Activated T-cell treated with anti-CD3 and anti-CD28 coated beads, Interleukin-2, amount 50 U/mL, for 24 hours (primary cell): ENCODE measurements at regions not wholly inside any gene's neighbourhood (a gene's known extent, or its start where the extent isn't known, plus 50 kb on each side); places are given as distances from the start of the nearest gene placed in this dataset.
"Not testable (repeated sequence)": the region's sequence is repeated elsewhere in the genome, so short reads cannot be mapped to it uniquely, and the experiment has no call there.

ENCODE experiments used
- DNase-seq: peaks from one replicate; pipeline ENCODE4 v3.0.0-alpha.2; 2020
- H3K27ac Mint-ChIP-seq: 2 replicates; pipeline ENCODE4 v1.8.0; 2020; ENCODE audit warnings: mild to moderate bottlenecking, mixed read lengths
- H3K27me3 Mint-ChIP-seq: 2 replicates; pipeline ENCODE4 v1.8.0; 2020; ENCODE audit warnings: mixed read lengths
- H3K36me3 Mint-ChIP-seq: 2 replicates; pipeline ENCODE4 v1.8.0; 2020; ENCODE audit warnings: low read depth, mixed read lengths
- H3K4me1 Mint-ChIP-seq: 2 replicates; pipeline ENCODE4 v1.8.0; 2020; ENCODE audit warnings: low read depth, mixed read lengths
- H3K4me3 Mint-ChIP-seq: 2 replicates; pipeline ENCODE4 v1.8.0; 2020; ENCODE audit warnings: mild to moderate bottlenecking, moderate library complexity, mixed read lengths
- H3K9me3 Mint-ChIP-seq: 2 replicates; pipeline ENCODE4 v1.8.0; 2020; ENCODE audit warnings: mixed read lengths

- no peak overlapping the region for H3K27ac Mint-ChIP-seq
- H3K36me3 Mint-ChIP-seq = no peaks in the 10 kb centered on the region
- peaks cover 4% of the 10 kb centered on the region for H3K9me3 Mint-ChIP-seq
- no peaks in the 10 kb centered on the region for H3K4me1 Mint-ChIP-seq
- no peak for DNase-seq
- H3K27me3 Mint-ChIP-seq = peaks cover 2% of the 10 kb centered on the region
- no peak overlapping the region for H3K4me3 Mint-ChIP-seq
Measured at GRCh38 chr2:144989579-144990270, 469.8 kb upstream of the ZEB2 start.

- no peak overlapping the region for H3K4me3 Mint-ChIP-seq
- DNase-seq = no peak
- no peaks in the 10 kb centered on the region for H3K36me3 Mint-ChIP-seq
- no peaks in the 10 kb centered on the region for H3K4me1 Mint-ChIP-seq
- peaks cover 4% of the 10 kb centered on the region for H3K9me3 Mint-ChIP-seq
- no peak overlapping the region for H3K27ac Mint-ChIP-seq
- peaks cover 2% of the 10 kb centered on the region for H3K27me3 Mint-ChIP-seq
Measured at GRCh38 chr2:144988591-144988990, 468.7 kb upstream of the ZEB2 start.

GRCh38 chr2:144986691-144987090 is 466.8 kb upstream of the ZEB2 start:
- Mint-ChIP-seq H3K36me3 (no peaks in the 10 kb centered on the region), H3K4me1 (no peaks in the 10 kb centered on the region), H3K27ac (no peak overlapping the region), H3K27me3 (peaks cover 2% of the 10 kb centered on the region), H3K9me3 (peaks cover 4% of the 10 kb centered on the region), H3K4me3 (no peak overlapping the region)
- DNase-seq = no peak

GRCh38 chr2:144984038-144984437 is 464.1 kb upstream of the ZEB2 start:
- H3K27ac Mint-ChIP-seq = no peak overlapping the region
- no peaks in the 10 kb centered on the region for H3K36me3 Mint-ChIP-seq
- no peak overlapping the region for H3K4me3 Mint-ChIP-seq
- H3K9me3 Mint-ChIP-seq = peaks cover 4% of the 10 kb centered on the region
- H3K27me3 Mint-ChIP-seq = peaks cover 1% of the 10 kb centered on the region
- DNase-seq = no peak
- no peaks in the 10 kb centered on the region for H3K4me1 Mint-ChIP-seq

- H3K9me3 Mint-ChIP-seq = peaks cover 4% of the 10 kb centered on the region
- H3K4me1 Mint-ChIP-seq = no peaks in the 10 kb centered on the region
- H3K27me3 Mint-ChIP-seq = no peaks in the 10 kb centered on the region
Measured at GRCh38 chr2:144983107-144983506, 463.2 kb upstream of the ZEB2 start.

GRCh38 chr2:144982481-144982880 is 462.6 kb upstream of the ZEB2 start:
- H3K9me3 Mint-ChIP-seq = peaks cover 4% of the 10 kb centered on the region
- DNase-seq = no peak
- no peaks in the 10 kb centered on the region for H3K27me3 Mint-ChIP-seq
- no peaks in the 10 kb centered on the region for H3K4me1 Mint-ChIP-seq
- no peak overlapping the region for H3K4me3 Mint-ChIP-seq
- no peaks in the 10 kb centered on the region for H3K36me3 Mint-ChIP-seq
- no peak overlapping the region for H3K27ac Mint-ChIP-seq

More at GRCh38 chr2:144983107-144983506, 463.2 kb upstream of the ZEB2 start:
- H3K4me3 Mint-ChIP-seq = no peak overlapping the region
- no peaks in the 10 kb centered on the region for H3K36me3 Mint-ChIP-seq
- DNase-seq = no peak
- no peak overlapping the region for H3K27ac Mint-ChIP-seq

- H3K27ac Mint-ChIP-seq = no peak overlapping the region
- no peak overlapping the region for H3K4me3 Mint-ChIP-seq
- no peaks in the 10 kb centered on the region for H3K36me3 Mint-ChIP-seq
- no peaks in the 10 kb centered on the region for H3K27me3 Mint-ChIP-seq
- no peaks in the 10 kb centered on the region for H3K4me1 Mint-ChIP-seq
- no peak for DNase-seq
- no peaks in the 10 kb centered on the region for H3K9me3 Mint-ChIP-seq
Measured at GRCh38 chr2:144975881-144976280, 456.0 kb upstream of the ZEB2 start.

- Mint-ChIP-seq H3K36me3 (no peaks in the 10 kb centered on the region), H3K4me1 (no peaks in the 10 kb centered on the region), H3K9me3 (peaks cover 5% of the 10 kb centered on the region), H3K27me3 (no peaks in the 10 kb centered on the region), H3K27ac (no peak overlapping the region), H3K4me3 (no peak overlapping the region)
- DNase-seq = no peak
Measured at GRCh38 chr2:144972676-144973075, 452.8 kb upstream of the ZEB2 start.

- Mint-ChIP-seq H3K36me3 (no peaks in the 10 kb centered on the region), H3K4me3 (no peak overlapping the region), H3K27me3 (no peaks in the 10 kb centered on the region), H3K4me1 (no peaks in the 10 kb centered on the region), H3K9me3 (peaks cover 5% of the 10 kb centered on the region), H3K27ac (no peak overlapping the region)
- no peak for DNase-seq
Measured at GRCh38 chr2:144971786-144972335, 451.9 kb upstream of the ZEB2 start.

GRCh38 chr2:144970410-144970809 is 450.5 kb upstream of the ZEB2 start:
- not testable (repeated sequence) for H3K36me3 Mint-ChIP-seq, H3K27ac Mint-ChIP-seq, H3K4me3 Mint-ChIP-seq, DNase-seq, H3K4me1 Mint-ChIP-seq, H3K27me3 Mint-ChIP-seq
- peaks cover 11% of the 10 kb centered on the region for H3K9me3 Mint-ChIP-seq

GRCh38 chr2:144969564-144969963 is 449.6 kb upstream of the ZEB2 start:
- not testable (repeated sequence) for H3K27ac Mint-ChIP-seq, DNase-seq, H3K36me3 Mint-ChIP-seq, H3K27me3 Mint-ChIP-seq, H3K4me1 Mint-ChIP-seq, H3K4me3 Mint-ChIP-seq
- H3K9me3 Mint-ChIP-seq = peaks cover 17% of the 10 kb centered on the region

GRCh38 chr2:144967961-144968360 is 448.0 kb upstream of the ZEB2 start:
- H3K27ac Mint-ChIP-seq = no peak overlapping the region
- no peaks in the 10 kb centered on the region for H3K36me3 Mint-ChIP-seq
- H3K4me3 Mint-ChIP-seq = no peak overlapping the region
- DNase-seq = no peak
- peaks cover 2% of the 10 kb centered on the region for H3K27me3 Mint-ChIP-seq
- no peaks in the 10 kb centered on the region for H3K4me1 Mint-ChIP-seq
- H3K9me3 Mint-ChIP-seq = peaks cover 19% of the 10 kb centered on the region

- Mint-ChIP-seq H3K27ac (no peak overlapping the region), H3K36me3 (no peaks in the 10 kb centered on the region), H3K27me3 (peaks cover 2% of the 10 kb centered on the region), H3K4me3 (no peak overlapping the region), H3K9me3 (peaks cover 17% of the 10 kb centered on the region), H3K4me1 (no peaks in the 10 kb centered on the region)
- DNase-seq = no peak
Measured at GRCh38 chr2:144965172-144965571, 445.3 kb upstream of the ZEB2 start.

GRCh38 chr2:144963031-144963430 is 443.1 kb upstream of the ZEB2 start:
- H3K4me1 Mint-ChIP-seq = no peaks in the 10 kb centered on the region
- H3K9me3 Mint-ChIP-seq = peaks cover 16% of the 10 kb centered on the region
- H3K36me3 Mint-ChIP-seq = no peaks in the 10 kb centered on the region
- H3K4me3 Mint-ChIP-seq = no peak overlapping the region
- peaks cover 2% of the 10 kb centered on the region for H3K27me3 Mint-ChIP-seq
- no peak for DNase-seq
- no peak overlapping the region for H3K27ac Mint-ChIP-seq

- no peak for DNase-seq
- no peaks in the 10 kb centered on the region for H3K4me1 Mint-ChIP-seq
- peaks cover under 1% of the 10 kb centered on the region for H3K9me3 Mint-ChIP-seq
- peaks cover 2% of the 10 kb centered on the region for H3K27me3 Mint-ChIP-seq
- no peak overlapping the region for H3K4me3 Mint-ChIP-seq
- H3K36me3 Mint-ChIP-seq = no peaks in the 10 kb centered on the region
- H3K27ac Mint-ChIP-seq = no peak overlapping the region
Measured at GRCh38 chr2:144959416-144959815, 439.5 kb upstream of the ZEB2 start.
